ENCODE measurements at regions not wholly inside any gene's neighbourhood (a gene's known extent, or its start where the extent isn't known, plus 50 kb on each side); places are given as distances from the start of the nearest gene placed in this dataset.

- no peak for DNase-seq (ENCODE audit: low read depth)
- no peak overlapping the region for H3K4me3 ChIP-seq (replicated peaks; ENCODE audit: low read depth, low read length)
- no peak for TF ChIP-seq CTCF (IDR thresholded peaks at IDR 0.05; ENCODE audit: low read length, missing control alignments)
Measured at GRCh38 chr2:15784886-15785801, 155.2 kb upstream of the MYCN start.

- no peak for DNase-seq (ENCODE audit: low read depth)
- no peak for TF ChIP-seq CTCF (IDR thresholded peaks at IDR 0.05; ENCODE audit: low read length, missing control alignments)
- no peak overlapping the region for H3K4me3 ChIP-seq (replicated peaks; ENCODE audit: low read depth, low read length)
Measured at GRCh38 chr2:15786003-15786654, 154.2 kb upstream of the MYCN start.

GRCh38 chr2:15786901-15787300, 153.4 kb upstream of the MYCN start:
- no peak for DNase-seq (ENCODE audit: low read depth)
- no peak overlapping the region for H3K4me3 ChIP-seq (replicated peaks; ENCODE audit: low read depth, low read length)
- TF ChIP-seq CTCF (IDR thresholded peaks at IDR 0.05; ENCODE audit: low read length, missing control alignments) = no peak

- TF ChIP-seq CTCF (IDR thresholded peaks at IDR 0.05; ENCODE audit: low read length, missing control alignments) = no peak
- no peak for DNase-seq (ENCODE audit: low read depth)
Measured at GRCh38 chr2:15787535-15788454, 152.6 kb upstream of the MYCN start.

GRCh38 chr2:15788455-15788829, 151.9 kb upstream of the MYCN start:
- no peak for DNase-seq (ENCODE audit: low read depth)
- no peak for TF ChIP-seq CTCF (IDR thresholded peaks at IDR 0.05; ENCODE audit: low read length, missing control alignments)

More at GRCh38 chr2:15787535-15788454, 152.6 kb upstream of the MYCN start:
- no peak overlapping the region for H3K4me3 ChIP-seq (replicated peaks; ENCODE audit: low read depth, low read length)

GRCh38 chr2:15788830-15789229, 151.5 kb upstream of the MYCN start:
- H3K4me3 ChIP-seq (replicated peaks; ENCODE audit: low read depth, low read length) = no peak overlapping the region
- TF ChIP-seq CTCF (IDR thresholded peaks at IDR 0.05; ENCODE audit: low read length, missing control alignments) = no peak
- no peak for DNase-seq (ENCODE audit: low read depth)

More at GRCh38 chr2:15788455-15788829, 151.9 kb upstream of the MYCN start:
- no peak overlapping the region for H3K4me3 ChIP-seq (replicated peaks; ENCODE audit: low read depth, low read length)
